Nephron (organoid): ENCODE measurements at regions not wholly inside any gene's neighbourhood (a gene's known extent, or its start where the extent isn't known, plus 50 kb on each side); places are given as distances from the start of the nearest gene placed in this dataset.

Experiments
- H3K27ac Mint-ChIP-seq, 3 experiments: 2 replicates each; pipeline ENCODE4 v1.8.0; 2020; ENCODE audit warnings: mixed read lengths in 3 of 3, mild to moderate bottlenecking in 2 of 3, moderate library complexity in 1 of 3
- H3K27me3 Mint-ChIP-seq: 2 replicates; pipeline ENCODE4 v1.8.0; 2021; ENCODE audit warnings: low read depth, mild to moderate bottlenecking, moderate library complexity, mixed read lengths
- H3K36me3 Mint-ChIP-seq: 2 replicates; pipeline ENCODE4 v1.8.0; 2020; ENCODE audit warnings: low read depth, mixed read lengths
- H3K4me1 Mint-ChIP-seq: 2 replicates; pipeline ENCODE4 v1.8.0; 2020; ENCODE audit warnings: mixed read lengths
- H3K4me3 Mint-ChIP-seq, 3 experiments: 2 replicates each; pipeline ENCODE4 v1.8.0; 2020; ENCODE audit warnings: mild to moderate bottlenecking in 3 of 3, mixed read lengths in 3 of 3, moderate library complexity in 2 of 3
- H3K9me3 Mint-ChIP-seq: 2 replicates; pipeline ENCODE4 v1.8.0; 2020; ENCODE audit warnings: mixed read lengths
- CTCF ChIP-seq, 3 experiments: fragments of 200-600 bp; sonication (generic); IDR thresholded peaks; one replicate each; pipeline ENCODE4 v1.5.0; 2021; ENCODE audit warnings: antibody characterized with exemption in 3 of 3; ENCODE audit not compliant: unreplicated experiment in 3 of 3

- no peak overlapping the region for H3K4me3 Mint-ChIP-seq
- no peak overlapping the region for H3K27ac Mint-ChIP-seq
- peaks cover 8% of the 10 kb centered on the region for H3K27me3 Mint-ChIP-seq
- H3K9me3 Mint-ChIP-seq: peaks cover 5% of the 10 kb centered on the region
- H3K4me1 Mint-ChIP-seq: no peaks in the 10 kb centered on the region
- no peak for TF ChIP-seq CTCF (IDR thresholded peaks at IDR 0.05; ENCODE audit: unreplicated experiment in 3 of 3)
- no peaks in the 10 kb centered on the region for H3K36me3 Mint-ChIP-seq
Observed at GRCh38 chr12:127438512-127439244, 828.3 kb upstream of the TMEM132C start.

GRCh38 chr12:127445581-127446139 lies 821.3 kb upstream of the TMEM132C start:
- no peak for TF ChIP-seq CTCF (IDR thresholded peaks at IDR 0.05; ENCODE audit: unreplicated experiment in 3 of 3)
- Mint-ChIP-seq H3K4me1 (no peaks in the 10 kb centered on the region), H3K4me3 (no peak overlapping the region), H3K27me3 (peaks cover 7% of the 10 kb centered on the region), H3K36me3 (no peaks in the 10 kb centered on the region), H3K9me3 (no peaks in the 10 kb centered on the region), H3K27ac (no peak overlapping the region)

GRCh38 chr12:127448906-127449305 lies 818.1 kb upstream of the TMEM132C start:
- H3K27ac Mint-ChIP-seq: no peak overlapping the region
- H3K4me1 Mint-ChIP-seq: no peaks in the 10 kb centered on the region
- no peaks in the 10 kb centered on the region for H3K9me3 Mint-ChIP-seq
- H3K27me3 Mint-ChIP-seq: peaks cover 23% of the 10 kb centered on the region
- no peak for TF ChIP-seq CTCF (IDR thresholded peaks at IDR 0.05; ENCODE audit: unreplicated experiment in 3 of 3)
- no peaks in the 10 kb centered on the region for H3K36me3 Mint-ChIP-seq
- H3K4me3 Mint-ChIP-seq: no peak overlapping the region

GRCh38 chr12:127450826-127451225 lies 816.1 kb upstream of the TMEM132C start:
- H3K4me1 Mint-ChIP-seq: no peaks in the 10 kb centered on the region
- no peak for TF ChIP-seq CTCF (IDR thresholded peaks at IDR 0.05; ENCODE audit: unreplicated experiment in 3 of 3)
- H3K36me3 Mint-ChIP-seq: no peaks in the 10 kb centered on the region
- H3K9me3 Mint-ChIP-seq: no peaks in the 10 kb centered on the region
- H3K27me3 Mint-ChIP-seq: peaks cover 40% of the 10 kb centered on the region
- H3K27ac Mint-ChIP-seq: no peak overlapping the region
- H3K4me3 Mint-ChIP-seq: no peak overlapping the region

GRCh38 chr12:127455347-127456265 lies 811.4 kb upstream of the TMEM132C start:
- no peaks in the 10 kb centered on the region for H3K4me1 Mint-ChIP-seq
- H3K27me3 Mint-ChIP-seq: peaks cover 79% of the 10 kb centered on the region
- H3K4me3 Mint-ChIP-seq: peak overlapping the region in 2 of 3 experiments; percentile 29 to 37
- no peaks in the 10 kb centered on the region for H3K9me3 Mint-ChIP-seq
- H3K36me3 Mint-ChIP-seq: no peaks in the 10 kb centered on the region
- H3K27ac Mint-ChIP-seq: no peak overlapping the region
- TF ChIP-seq CTCF (IDR thresholded peaks at IDR 0.05; ENCODE audit: unreplicated experiment in 3 of 3): no peak
